ENCODE measurements at regions not wholly inside any gene's neighbourhood (a gene's known extent, or its start where the extent isn't known, plus 50 kb on each side); places are given as distances from the start of the nearest gene placed in this dataset.

GRCh38 chr5:136682986-136683385 lies 317.6 kb upstream of the TRPC7 start:
- no peaks in the 10 kb centered on the region for H3K36me3 Mint-ChIP-seq (ENCODE audit: low read depth)
- no peak for DNase-seq (ENCODE audit: low read depth, low spot score)
- peaks cover 3% of the 10 kb centered on the region for H3K27me3 Mint-ChIP-seq (ENCODE audit: low read depth)
- H3K4me1 Mint-ChIP-seq = no peaks in the 10 kb centered on the region
- peaks cover 16% of the 10 kb centered on the region for H3K9me3 Mint-ChIP-seq
- H3K27ac Mint-ChIP-seq (ENCODE audit: unreplicated experiment) = no peak overlapping the region
- H3K4me3 Mint-ChIP-seq = no peak overlapping the region
- TF ChIP-seq CTCF (conservative IDR thresholded peaks at IDR 0.05) = no peak

- peaks cover 3% of the 10 kb centered on the region for H3K27me3 Mint-ChIP-seq (ENCODE audit: low read depth)
- H3K9me3 Mint-ChIP-seq = peaks cover 4% of the 10 kb centered on the region
- TF ChIP-seq CTCF (conservative IDR thresholded peaks at IDR 0.05) = no peak
- DNase-seq (ENCODE audit: low read depth, low spot score) = no peak
- H3K4me3 Mint-ChIP-seq = no peak overlapping the region
- no peaks in the 10 kb centered on the region for H3K4me1 Mint-ChIP-seq
- no peaks in the 10 kb centered on the region for H3K36me3 Mint-ChIP-seq (ENCODE audit: low read depth)
- H3K27ac Mint-ChIP-seq (ENCODE audit: unreplicated experiment) = no peak overlapping the region
These were observed 313.9 kb upstream of the TRPC7 start for GRCh38 chr5:136679233-136679632.

GRCh38 chr5:136677217-136677616 lies 311.9 kb upstream of the TRPC7 start:
- no peak for TF ChIP-seq CTCF (conservative IDR thresholded peaks at IDR 0.05)
- no peak overlapping the region for H3K27ac Mint-ChIP-seq (ENCODE audit: unreplicated experiment)
- H3K36me3 Mint-ChIP-seq (ENCODE audit: low read depth) = no peaks in the 10 kb centered on the region
- H3K4me1 Mint-ChIP-seq = no peaks in the 10 kb centered on the region
- no peak overlapping the region for H3K4me3 Mint-ChIP-seq
- H3K9me3 Mint-ChIP-seq = peaks cover 3% of the 10 kb centered on the region
- no peak for DNase-seq (ENCODE audit: low read depth, low spot score)
- H3K27me3 Mint-ChIP-seq (ENCODE audit: low read depth) = no peaks in the 10 kb centered on the region

DNA sequence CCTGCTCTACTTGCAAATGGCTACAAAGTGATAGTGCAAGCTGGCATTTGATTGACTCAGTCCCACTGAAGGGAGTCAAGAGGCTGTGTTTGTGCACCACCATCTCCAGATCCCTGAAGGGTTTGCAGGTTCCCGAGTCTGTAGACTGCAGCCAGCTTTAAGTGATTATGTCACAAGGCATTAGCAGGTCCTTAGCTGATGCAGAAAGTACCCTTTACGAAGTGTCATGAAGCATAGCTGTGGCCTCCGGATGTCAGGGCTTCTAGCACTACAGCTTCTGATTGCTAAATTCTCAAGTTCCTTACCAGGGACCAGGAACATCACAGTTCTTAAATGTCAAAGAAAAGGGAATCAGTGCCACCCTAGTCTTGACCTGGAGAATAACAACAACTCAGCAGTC lies 311.3 kb upstream of the TRPC7 start:
- H3K4me3 Mint-ChIP-seq = no peak overlapping the region
- no peaks in the 10 kb centered on the region for H3K4me1 Mint-ChIP-seq
- H3K27me3 Mint-ChIP-seq (ENCODE audit: low read depth) = no peaks in the 10 kb centered on the region
- no peak overlapping the region for H3K27ac Mint-ChIP-seq (ENCODE audit: unreplicated experiment)
- TF ChIP-seq CTCF (conservative IDR thresholded peaks at IDR 0.05) = no peak
- no peaks in the 10 kb centered on the region for H3K36me3 Mint-ChIP-seq (ENCODE audit: low read depth)
- peaks cover 3% of the 10 kb centered on the region for H3K9me3 Mint-ChIP-seq
- DNase-seq (ENCODE audit: low read depth, low spot score) = no peak

DNA sequence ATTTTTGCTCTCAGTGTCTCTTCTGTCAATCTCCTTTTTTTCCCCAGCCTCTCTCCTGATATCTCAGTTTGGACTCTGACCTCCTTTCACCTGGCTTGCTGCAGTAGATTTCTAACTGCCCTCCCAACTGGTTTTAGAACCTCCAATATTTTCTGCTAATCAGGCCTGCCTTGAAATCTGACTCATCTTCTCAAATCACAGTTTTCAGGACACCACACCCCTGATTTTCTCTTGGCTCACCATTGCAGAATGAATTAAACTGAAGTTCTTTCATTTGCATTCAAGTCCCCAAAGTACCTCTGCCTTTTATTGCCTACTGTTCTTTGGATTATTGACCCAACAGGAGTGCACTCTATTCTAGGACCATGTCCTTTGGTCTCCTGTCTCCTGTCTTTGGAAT lies 310.4 kb upstream of the TRPC7 start:
- Mint-ChIP-seq H3K9me3 (no peaks in the 10 kb centered on the region), H3K4me3 (no peak overlapping the region), H3K4me1 (no peaks in the 10 kb centered on the region), H3K27ac (ENCODE audit: unreplicated experiment) (peak overlapping the region; percentile 57), H3K27me3 (ENCODE audit: low read depth) (peaks cover 2% of the 10 kb centered on the region), H3K36me3 (ENCODE audit: low read depth) (no peaks in the 10 kb centered on the region)
- DNase-seq (ENCODE audit: low read depth, low spot score) = no peak
- TF ChIP-seq CTCF (conservative IDR thresholded peaks at IDR 0.05) = no peak

DNA sequence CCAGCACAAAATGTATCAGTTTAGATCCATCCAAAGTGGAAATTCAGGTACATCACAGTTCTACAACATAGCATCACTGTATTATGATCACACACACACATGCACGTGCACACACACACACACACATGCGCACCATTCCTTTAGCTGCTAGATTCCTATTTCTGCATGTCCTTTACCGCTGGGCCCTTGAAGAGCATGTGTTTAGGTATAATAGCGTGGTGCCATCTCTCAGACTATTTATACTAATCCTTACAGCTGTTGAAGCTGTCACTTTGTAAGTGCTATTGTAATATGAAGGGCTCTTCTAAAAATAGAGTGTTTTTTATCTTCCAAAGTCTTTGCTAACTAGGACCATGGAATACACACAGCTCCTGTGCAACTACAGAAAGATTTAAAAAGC lies 308.8 kb upstream of the TRPC7 start:
- TF ChIP-seq CTCF (conservative IDR thresholded peaks at IDR 0.05) = no peak
- no peak overlapping the region for H3K4me3 Mint-ChIP-seq

More for the DNA sequence above, 308.8 kb upstream of the TRPC7 start:
- H3K36me3 Mint-ChIP-seq (ENCODE audit: low read depth) = no peaks in the 10 kb centered on the region
- no peak for DNase-seq (ENCODE audit: low read depth, low spot score)
- H3K27ac Mint-ChIP-seq (ENCODE audit: unreplicated experiment) = no peak overlapping the region
- H3K4me1 Mint-ChIP-seq = no peaks in the 10 kb centered on the region
- peaks cover 6% of the 10 kb centered on the region for H3K27me3 Mint-ChIP-seq (ENCODE audit: low read depth)
- no peaks in the 10 kb centered on the region for H3K9me3 Mint-ChIP-seq

Measured in neural crest cell (in vitro differentiated cells).